ENCODE measurements at regions not wholly inside any gene's neighbourhood (a gene's known extent, or its start where the extent isn't known, plus 50 kb on each side); places are given as distances from the start of the nearest gene placed in this dataset.

DNA sequence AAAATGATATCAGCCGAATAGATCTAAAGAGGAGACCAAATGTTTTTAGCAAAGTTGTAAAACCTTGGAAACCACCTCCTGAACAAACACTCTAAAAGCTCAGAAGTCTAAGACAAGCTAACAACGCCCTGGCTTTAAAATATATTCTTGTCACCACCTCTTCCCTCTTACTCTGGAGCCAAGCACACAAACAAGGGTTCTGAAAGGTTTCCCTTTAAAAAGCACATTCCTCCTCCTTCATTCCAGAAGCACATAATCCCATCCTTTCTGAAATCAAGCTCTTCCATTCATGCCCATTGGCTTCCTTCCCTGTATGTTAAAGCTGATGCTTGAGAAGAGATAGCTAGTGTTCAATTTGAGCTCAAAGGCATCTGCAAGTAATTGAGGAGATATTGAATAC is 382.0 kb downstream of the LNPK start:
- TF ChIP-seq, protein P1, sequence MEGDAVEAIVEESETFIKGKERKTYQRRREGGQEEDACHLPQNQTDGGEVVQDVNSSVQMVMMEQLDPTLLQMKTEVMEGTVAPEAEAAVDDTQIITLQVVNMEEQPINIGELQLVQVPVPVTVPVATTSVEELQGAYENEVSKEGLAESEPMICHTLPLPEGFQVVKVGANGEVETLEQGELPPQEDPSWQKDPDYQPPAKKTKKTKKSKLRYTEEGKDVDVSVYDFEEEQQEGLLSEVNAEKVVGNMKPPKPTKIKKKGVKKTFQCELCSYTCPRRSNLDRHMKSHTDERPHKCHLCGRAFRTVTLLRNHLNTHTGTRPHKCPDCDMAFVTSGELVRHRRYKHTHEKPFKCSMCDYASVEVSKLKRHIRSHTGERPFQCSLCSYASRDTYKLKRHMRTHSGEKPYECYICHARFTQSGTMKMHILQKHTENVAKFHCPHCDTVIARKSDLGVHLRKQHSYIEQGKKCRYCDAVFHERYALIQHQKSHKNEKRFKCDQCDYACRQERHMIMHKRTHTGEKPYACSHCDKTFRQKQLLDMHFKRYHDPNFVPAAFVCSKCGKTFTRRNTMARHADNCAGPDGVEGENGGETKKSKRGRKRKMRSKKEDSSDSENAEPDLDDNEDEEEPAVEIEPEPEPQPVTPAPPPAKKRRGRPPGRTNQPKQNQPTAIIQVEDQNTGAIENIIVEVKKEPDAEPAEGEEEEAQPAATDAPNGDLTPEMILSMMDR (IDR thresholded peaks at IDR 0.05) = no peak
- no peak for TF ChIP-seq POLR2A (IDR thresholded peaks at IDR 0.05)
- TF ChIP-seq EP300 (IDR thresholded peaks at IDR 0.05) = no peak
- no peak for TF ChIP-seq POLR2AphosphoS5 (IDR thresholded peaks at IDR 0.05)
